ENCODE measurements at regions not wholly inside any gene's neighbourhood (a gene's known extent, or its start where the extent isn't known, plus 50 kb on each side); places are given as distances from the start of the nearest gene placed in this dataset.

DNA sequence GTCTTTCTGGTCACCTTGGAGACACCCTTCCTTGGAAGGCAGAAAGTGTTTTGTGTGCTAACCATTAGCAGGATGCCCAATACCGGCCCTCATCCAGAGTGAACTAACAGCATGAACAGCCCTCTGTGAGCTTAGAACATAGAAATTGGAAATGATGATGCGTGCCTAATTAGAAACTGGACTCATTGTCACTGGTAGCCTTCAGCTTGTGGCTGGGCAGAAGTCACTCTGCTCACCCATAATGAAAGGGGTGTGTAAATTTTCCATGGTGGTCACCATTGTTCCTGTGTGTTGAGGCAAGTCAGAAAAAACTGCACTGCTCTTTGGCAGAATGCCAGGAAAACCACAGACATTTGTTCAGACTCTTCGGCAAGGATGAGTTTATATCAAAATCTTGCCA, 74.7 kb upstream of the CNTN4 start:
- 64 to 72% (median 69%) methylated on average over 3 of the region's 3 CpGs for WGBS, 4 donors
- Histone ChIP-seq H3K27me3 (no peaks in the 10 kb centered on the region), H3K4me1 (replicated peaks in 1 of 2) (no peaks in the 10 kb centered on the region), H3K4me3 (no peak overlapping the region), H3K36me3 (replicated peaks in 1 of 2) (no peaks in the 10 kb centered on the region), H3K9me3 (replicated peaks in 1 of 3) (no peaks in the 10 kb centered on the region), H3K27ac (no peak overlapping the region)
- no peak for DNase-seq
- intact Hi-C loops (cut with DNase I), result no loop called here
- no peak for TF ChIP-seq POLR2A (IDR thresholded peaks at IDR 0.05)
- TF ChIP-seq, protein P1, sequence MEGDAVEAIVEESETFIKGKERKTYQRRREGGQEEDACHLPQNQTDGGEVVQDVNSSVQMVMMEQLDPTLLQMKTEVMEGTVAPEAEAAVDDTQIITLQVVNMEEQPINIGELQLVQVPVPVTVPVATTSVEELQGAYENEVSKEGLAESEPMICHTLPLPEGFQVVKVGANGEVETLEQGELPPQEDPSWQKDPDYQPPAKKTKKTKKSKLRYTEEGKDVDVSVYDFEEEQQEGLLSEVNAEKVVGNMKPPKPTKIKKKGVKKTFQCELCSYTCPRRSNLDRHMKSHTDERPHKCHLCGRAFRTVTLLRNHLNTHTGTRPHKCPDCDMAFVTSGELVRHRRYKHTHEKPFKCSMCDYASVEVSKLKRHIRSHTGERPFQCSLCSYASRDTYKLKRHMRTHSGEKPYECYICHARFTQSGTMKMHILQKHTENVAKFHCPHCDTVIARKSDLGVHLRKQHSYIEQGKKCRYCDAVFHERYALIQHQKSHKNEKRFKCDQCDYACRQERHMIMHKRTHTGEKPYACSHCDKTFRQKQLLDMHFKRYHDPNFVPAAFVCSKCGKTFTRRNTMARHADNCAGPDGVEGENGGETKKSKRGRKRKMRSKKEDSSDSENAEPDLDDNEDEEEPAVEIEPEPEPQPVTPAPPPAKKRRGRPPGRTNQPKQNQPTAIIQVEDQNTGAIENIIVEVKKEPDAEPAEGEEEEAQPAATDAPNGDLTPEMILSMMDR (IDR thresholded peaks at IDR 0.05), result no peak

DNA sequence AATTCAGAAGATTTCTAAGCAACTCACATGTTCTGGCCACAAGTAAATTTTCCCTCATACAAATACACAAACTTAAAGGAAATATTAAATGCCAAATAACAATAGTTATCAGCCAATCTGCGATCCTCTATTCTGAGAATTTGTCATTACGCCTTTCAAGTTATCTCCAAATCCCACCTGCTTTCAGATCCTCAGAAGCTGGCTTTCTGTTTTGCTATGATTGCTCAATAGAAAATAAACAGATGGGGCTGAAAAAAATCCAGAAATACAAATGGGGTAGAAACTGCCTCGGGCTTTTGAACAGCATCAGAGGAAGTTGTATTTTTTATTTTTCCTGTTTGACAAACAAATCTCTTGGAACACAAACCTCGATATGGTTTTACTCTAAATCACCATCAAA, 74.0 kb upstream of the CNTN4 start:
- TF ChIP-seq POLR2A (IDR thresholded peaks at IDR 0.05), result no peak
- TF ChIP-seq, protein P1 (IDR thresholded peaks at IDR 0.05), result no peak
- no peak for DNase-seq
- Histone ChIP-seq H3K36me3 (replicated peaks in 1 of 2) (no peaks in the 10 kb centered on the region), H3K4me1 (replicated peaks in 1 of 2) (no peaks in the 10 kb centered on the region), H3K27me3 (no peaks in the 10 kb centered on the region), H3K9me3 (replicated peaks in 1 of 3) (no peaks in the 10 kb centered on the region), H3K4me3 (no peak overlapping the region), H3K27ac (no peak overlapping the region)
- 64 to 71% (median 69%) methylated on average over 4 of the region's 4 CpGs for WGBS, 4 donors
- intact Hi-C loops (cut with DNase I), result no loop called here

DNA sequence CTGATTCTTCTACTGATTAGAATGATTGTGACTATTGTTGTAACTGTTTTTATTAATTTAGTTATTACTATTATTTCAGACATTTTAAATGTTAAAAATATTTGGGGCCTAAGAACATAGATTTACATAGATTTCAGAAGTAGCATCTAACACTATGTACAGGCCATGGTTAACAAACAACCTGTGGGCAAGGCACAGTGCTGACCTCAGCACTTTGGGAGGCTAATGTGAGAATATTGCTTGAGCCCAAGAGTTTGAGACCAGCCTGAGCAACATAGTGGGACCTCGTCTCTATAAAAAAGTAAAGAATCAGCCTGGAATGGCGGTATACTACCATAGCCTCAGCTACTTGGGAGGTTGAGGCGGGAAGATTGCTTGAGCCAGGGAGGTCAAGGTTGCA, 69.1 kb upstream of the CNTN4 start:
- no peak overlapping the region for H3K27ac ChIP-seq
- H3K9me3 ChIP-seq (replicated peaks in 1 of 3), result no peaks in the 10 kb centered on the region
- no peak overlapping the region for H3K4me3 ChIP-seq
- H3K4me1 ChIP-seq (replicated peaks in 1 of 2), result no peaks in the 10 kb centered on the region
- no peaks in the 10 kb centered on the region for H3K27me3 ChIP-seq
- intact Hi-C loops (cut with DNase I), result no loop called here
- TF ChIP-seq, protein P1 (IDR thresholded peaks at IDR 0.05), result no peak
- TF ChIP-seq POLR2A (IDR thresholded peaks at IDR 0.05), result no peak
- no peak for DNase-seq
- 81 to 100% (median 92%) methylated on average over 3 of the region's 3 CpGs for WGBS, 4 donors
- H3K36me3 ChIP-seq (replicated peaks in 1 of 2), result no peaks in the 10 kb centered on the region

DNA sequence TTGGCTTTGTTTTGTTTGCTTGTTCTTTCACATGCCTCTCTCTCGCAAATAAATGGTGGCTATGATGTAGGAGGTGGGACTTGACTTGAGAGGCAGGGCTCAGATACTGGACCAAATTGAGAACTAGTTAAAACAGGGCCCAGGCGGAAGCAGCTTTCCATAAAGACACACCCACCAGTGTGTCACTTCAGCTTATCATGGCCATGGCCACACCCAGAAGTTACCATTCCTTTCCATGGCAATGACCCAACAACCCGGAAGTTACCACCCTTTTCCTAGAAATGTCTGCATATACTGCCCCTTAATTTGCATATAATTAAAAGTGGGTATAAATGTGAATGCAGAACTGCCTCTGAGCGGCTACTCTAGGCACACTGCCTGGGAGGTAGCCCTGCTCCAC, 62.6 kb upstream of the CNTN4 start:
- no peaks in the 10 kb centered on the region for H3K27me3 ChIP-seq
- H3K9me3 ChIP-seq (replicated peaks in 1 of 3), result no peaks in the 10 kb centered on the region
- no peak overlapping the region for H3K27ac ChIP-seq
- DNase-seq, result no peak
- H3K36me3 ChIP-seq (replicated peaks in 1 of 2), result no peaks in the 10 kb centered on the region
- intact Hi-C loops (cut with DNase I), result no loop called here
- no peak for TF ChIP-seq POLR2A (IDR thresholded peaks at IDR 0.05)
- TF ChIP-seq, protein P1 (IDR thresholded peaks at IDR 0.05), result no peak
- 73 to 88% (median 82%) methylated on average over 4 of the region's 4 CpGs for WGBS, 4 donors
- H3K4me3 ChIP-seq, result no peak overlapping the region
- H3K4me1 ChIP-seq (replicated peaks in 1 of 2), result no peaks in the 10 kb centered on the region

Data from adrenal gland (tissue), 9 donors.